ENCODE measurements at regions not wholly inside any gene's neighbourhood (a gene's known extent, or its start where the extent isn't known, plus 50 kb on each side); places are given as distances from the start of the nearest gene placed in this dataset.

- Histone ChIP-seq H3K9ac (no peak overlapping the region), H3K36me3 (no peaks in the 10 kb centered on the region), H2AFZ (replicated peaks) (no peak overlapping the region), H3K9me3 (ENCODE audit: low read depth) (no peaks in the 10 kb centered on the region), H3K4me1 (peaks cover 19% of the 10 kb centered on the region), H4K20me1 (ENCODE audit: low read depth) (peaks cover 15% of the 10 kb centered on the region), H3K27ac (no peak overlapping the region), H3K27me3 (peaks cover 49% of the 10 kb centered on the region), H3K79me2 (ENCODE audit: low read depth) (no peaks in the 10 kb centered on the region), H3K4me2 (peak overlapping the region; percentile 75), H3K4me3 (peak overlapping the region; percentile 25), H3F3A (ENCODE audit: low read depth) (peaks cover 9% of the 10 kb centered on the region)
- DNase-seq (ENCODE audit: low spot score): peak; percentile 95
- H3K4me1 Mint-ChIP-seq: peaks cover 52% of the 10 kb centered on the region
- H3K27ac Mint-ChIP-seq: peak overlapping the region; percentile 24
- H3K4me3 Mint-ChIP-seq: peak overlapping the region; percentile 70
- H3K27me3 Mint-ChIP-seq (ENCODE audit: insufficient read depth, low read depth): peaks cover 15% of the 10 kb centered on the region
- H3K9me3 Mint-ChIP-seq: peaks cover 7% of the 10 kb centered on the region
- no peak for TF ChIP-seq EZH2 (IDR thresholded peaks at IDR 0.05)
- TF ChIP-seq EZH2phosphoT487 (IDR thresholded peaks at IDR 0.05): peak; percentile 70
- TF ChIP-seq CTCF (IDR thresholded peaks at IDR 0.05): no peak
- H3K36me3 Mint-ChIP-seq: peaks cover 2% of the 10 kb centered on the region
Observed at GRCh38 chr12:115507951-115508722, 769.4 kb downstream of the MED13L start.

GRCh38 chr12:115507560-115507889 is 770.0 kb downstream of the MED13L start:
- Mint-ChIP-seq H3K9me3 (peaks cover 3% of the 10 kb centered on the region), H3K36me3 (no peaks in the 10 kb centered on the region), H3K4me3 (peak overlapping the region; percentile 70), H3K27me3 (ENCODE audit: insufficient read depth, low read depth) (peaks cover 15% of the 10 kb centered on the region), H3K27ac (no peak overlapping the region), H3K4me1 (peaks cover 52% of the 10 kb centered on the region)
- Histone ChIP-seq H3K9ac (no peak overlapping the region), H3F3A (ENCODE audit: low read depth) (peaks cover 9% of the 10 kb centered on the region), H3K27me3 (peaks cover 45% of the 10 kb centered on the region), H3K4me3 (no peak overlapping the region), H3K27ac (no peak overlapping the region), H3K36me3 (no peaks in the 10 kb centered on the region), H3K9me3 (ENCODE audit: low read depth) (no peaks in the 10 kb centered on the region), H3K4me2 (peak overlapping the region; percentile 75), H3K4me1 (peaks cover 19% of the 10 kb centered on the region), H2AFZ (replicated peaks) (no peak overlapping the region), H3K79me2 (ENCODE audit: low read depth) (no peaks in the 10 kb centered on the region), H4K20me1 (ENCODE audit: low read depth) (peaks cover 15% of the 10 kb centered on the region)
- no peak for DNase-seq (ENCODE audit: low spot score)
- TF ChIP-seq EZH2phosphoT487 (IDR thresholded peaks at IDR 0.05): no peak
- no peak for TF ChIP-seq EZH2 (IDR thresholded peaks at IDR 0.05)
- TF ChIP-seq CTCF (IDR thresholded peaks at IDR 0.05): no peak

- Histone ChIP-seq H3K4me1 (peaks cover 19% of the 10 kb centered on the region), H3K4me2 (peak overlapping the region; percentile 75), H3K9ac (no peak overlapping the region), H2AFZ (replicated peaks) (no peak overlapping the region), H3F3A (ENCODE audit: low read depth) (peaks cover 9% of the 10 kb centered on the region), H3K27me3 (peaks cover 40% of the 10 kb centered on the region), H3K79me2 (ENCODE audit: low read depth) (no peaks in the 10 kb centered on the region), H3K4me3 (no peak overlapping the region), H3K36me3 (no peaks in the 10 kb centered on the region), H3K9me3 (ENCODE audit: low read depth) (no peaks in the 10 kb centered on the region), H4K20me1 (ENCODE audit: low read depth) (peaks cover 15% of the 10 kb centered on the region), H3K27ac (no peak overlapping the region)
- Mint-ChIP-seq H3K27ac (no peak overlapping the region), H3K4me3 (no peak overlapping the region), H3K36me3 (no peaks in the 10 kb centered on the region), H3K27me3 (ENCODE audit: insufficient read depth, low read depth) (peaks cover 14% of the 10 kb centered on the region), H3K4me1 (peaks cover 48% of the 10 kb centered on the region), H3K9me3 (peaks cover 3% of the 10 kb centered on the region)
- DNase-seq (ENCODE audit: low spot score): peak; percentile 11
- TF ChIP-seq CTCF (IDR thresholded peaks at IDR 0.05) (no peak), EZH2 (IDR thresholded peaks at IDR 0.05) (no peak), EZH2phosphoT487 (IDR thresholded peaks at IDR 0.05) (no peak)
Observed at GRCh38 chr12:115506822-115507559, 770.5 kb downstream of the MED13L start.
